Spleen (tissue), 11 donors: ENCODE measurements at regions not wholly inside any gene's neighbourhood (a gene's known extent, or its start where the extent isn't known, plus 50 kb on each side); places are given as distances from the start of the nearest gene placed in this dataset.

Experiments
- DNase-seq: peaks from one replicate; pipeline ENCODE4 v3.0.0-alpha.2; 2020
- H3K27ac ChIP-seq, 8 donors: fragments of 200-600 bp; sonication (generic) in 7 of 8; 1 replicate in 4 of 8; 2 replicates in 4 of 8; pipeline versions ENCODE4 v1.5.0 to v1.8.0; 2016 to 2021; ENCODE audit warnings: inconsistent platforms in 4 of 8, mild to moderate bottlenecking in 4 of 8, moderate library complexity in 1 of 8
- H3K27me3 ChIP-seq, 7 donors: fragments of 200-600 bp; sonication (generic) in 6 of 7; replicated peaks in 1 of 7; 1 replicate in 4 of 7; 2 replicates in 3 of 7; pipeline versions ENCODE4 v1.5.0 to v1.8.0; 2016 to 2021; ENCODE audit warnings: inconsistent platforms in 3 of 7, mild to moderate bottlenecking in 1 of 7
- H3K36me3 ChIP-seq, 6 donors: fragments of 200-600 bp; sonication (generic) in 5 of 6; 1 replicate in 4 of 6; 2 replicates in 2 of 6; pipeline versions ENCODE4 v1.5.0 to v1.8.0; 2016 to 2021; ENCODE audit warnings: inconsistent platforms in 2 of 6
- H3K4me1 ChIP-seq, 6 donors: fragments of 200-600 bp; sonication (generic) in 5 of 6; 1 replicate in 3 of 6; 2 replicates in 3 of 6; pipeline versions ENCODE4 v1.5.0 to v1.8.0; 2016 to 2021; ENCODE audit warnings: inconsistent platforms in 3 of 6
- H3K4me3 ChIP-seq, 8 donors: fragments of 200-600 bp; sonication (generic) in 7 of 8; 1 replicate in 4 of 8; 2 replicates in 4 of 8; pipeline versions ENCODE4 v1.5.0 to v1.8.0; 2016 to 2021; ENCODE audit warnings: inconsistent platforms in 4 of 8, mild to moderate bottlenecking in 4 of 8, moderate library complexity in 2 of 8
- H3K9me3 ChIP-seq, 8 donors: fragments of 200-600 bp; sonication (generic) in 7 of 8; 1 replicate in 4 of 8; 2 replicates in 4 of 8; pipeline versions ENCODE4 v1.5.0 to v1.8.0; 2016 to 2021; ENCODE audit warnings: inconsistent platforms in 4 of 8
- POLR2A ChIP-seq, 3 donors: fragments of 450-650 bp; IDR thresholded peaks; one replicate each; pipeline ENCODE4 v1.5.1; 2017; ENCODE audit warnings: antibody characterized with exemption in 3 of 3, mild to moderate bottlenecking in 1 of 3
- POLR2AphosphoS5 ChIP-seq, 3 donors: sonication (generic); formaldehyde crosslinking; IDR thresholded peaks; one replicate each; pipeline ENCODE4 v1.5.1; 2017; ENCODE audit warnings: antibody characterized with exemption in 3 of 3
- WGBS, 5 donors: extraction: QIAGEN DNeasy Blood & Tissue Kit in 3 of 5; methylation state at CpG; one replicate each; pipeline versions ENCODE4 v1.1.5 to v1.1.7; 2013 to 2018; 5-methylcytosine and 5-hydroxymethylcytosine counted together
- intact Hi-C: fragments of 100-400 bp; cut with DNase I; formaldehyde crosslinking; loops from one replicate; pipeline ENCODE4 v1.15.0; 2023; ENCODE audit warnings: low total_unique reads
- TF ChIP-seq, protein P1 (sequence below), 11 experiments: fragments of 200-600 bp in 7 of 11; fragments of 450-650 bp in 4 of 11; sonication (generic) in 4 of 11; IDR thresholded peaks in 8 of 11; conservative IDR thresholded peaks in 3 of 11; 1 replicate in 7 of 11; 2 replicates in 4 of 11; pipeline versions ENCODE4 v1.4.0 to v1.8.0; 2016 to 2021; ENCODE audit warnings: antibody characterized with exemption in 11 of 11, inconsistent platforms in 4 of 11, mild to moderate bottlenecking in 1 of 11
- donor health status: healthy with polysubstance abuse.
- donor health status: DM: no; HTN: no; CAD: no; lungs with moderate emphysema.
- donor health status: DM: no; HTN: no; CAD: no.
- donor health status: Bipolar disorder and iron deficiency.
- donor health status: healthy.
- donor health status: DM: no; HTN: no; CAD: no.
- donor health status: DM: yes; HTN: yes; CAD: no.

DNA sequence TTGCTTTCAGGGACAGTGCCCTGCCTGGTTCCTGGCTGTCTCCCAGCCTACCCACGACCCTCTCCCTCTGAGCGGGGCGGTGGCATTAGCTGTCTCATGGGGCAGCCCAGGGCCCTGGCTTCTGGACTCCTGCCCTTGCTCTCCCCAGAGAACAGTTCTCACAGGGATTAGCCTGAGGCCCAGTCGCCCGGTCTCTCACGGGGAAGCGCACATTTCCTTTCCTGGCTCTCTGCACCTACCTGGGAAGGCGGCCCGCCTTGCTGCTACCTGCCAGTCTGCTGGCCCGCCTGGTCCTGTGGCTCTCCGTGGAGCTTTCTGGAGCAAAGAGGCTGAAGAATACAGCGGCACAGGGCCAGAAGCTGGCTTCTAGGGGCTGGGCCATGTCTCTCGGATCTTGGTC lies 128.4 kb downstream of the FHDC1 start:
- no peak overlapping the region for H3K4me3 ChIP-seq
- H3K27me3 ChIP-seq = no peaks in the 10 kb centered on the region
- intact Hi-C loops = no loop called here
- H3K36me3 ChIP-seq = no peaks in the 10 kb centered on the region
- no peak for TF ChIP-seq POLR2AphosphoS5 (IDR thresholded peaks at IDR 0.05)
- no peak for TF ChIP-seq POLR2A (IDR thresholded peaks at IDR 0.05)
- TF ChIP-seq, protein P1, sequence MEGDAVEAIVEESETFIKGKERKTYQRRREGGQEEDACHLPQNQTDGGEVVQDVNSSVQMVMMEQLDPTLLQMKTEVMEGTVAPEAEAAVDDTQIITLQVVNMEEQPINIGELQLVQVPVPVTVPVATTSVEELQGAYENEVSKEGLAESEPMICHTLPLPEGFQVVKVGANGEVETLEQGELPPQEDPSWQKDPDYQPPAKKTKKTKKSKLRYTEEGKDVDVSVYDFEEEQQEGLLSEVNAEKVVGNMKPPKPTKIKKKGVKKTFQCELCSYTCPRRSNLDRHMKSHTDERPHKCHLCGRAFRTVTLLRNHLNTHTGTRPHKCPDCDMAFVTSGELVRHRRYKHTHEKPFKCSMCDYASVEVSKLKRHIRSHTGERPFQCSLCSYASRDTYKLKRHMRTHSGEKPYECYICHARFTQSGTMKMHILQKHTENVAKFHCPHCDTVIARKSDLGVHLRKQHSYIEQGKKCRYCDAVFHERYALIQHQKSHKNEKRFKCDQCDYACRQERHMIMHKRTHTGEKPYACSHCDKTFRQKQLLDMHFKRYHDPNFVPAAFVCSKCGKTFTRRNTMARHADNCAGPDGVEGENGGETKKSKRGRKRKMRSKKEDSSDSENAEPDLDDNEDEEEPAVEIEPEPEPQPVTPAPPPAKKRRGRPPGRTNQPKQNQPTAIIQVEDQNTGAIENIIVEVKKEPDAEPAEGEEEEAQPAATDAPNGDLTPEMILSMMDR (IDR thresholded peaks at IDR 0.05 in 8 of 11, conservative IDR thresholded peaks at IDR 0.05 in 3 of 11) = no peak
- H3K27ac ChIP-seq = no peak overlapping the region
- H3K4me1 ChIP-seq = no peaks in the 10 kb centered on the region
- no peaks in the 10 kb centered on the region for H3K9me3 ChIP-seq
- WGBS, 5 donors = 60 to 96% (median 92%) methylated on average over 2 to 13 of the region's 13 CpGs
- no peak for DNase-seq

DNA sequence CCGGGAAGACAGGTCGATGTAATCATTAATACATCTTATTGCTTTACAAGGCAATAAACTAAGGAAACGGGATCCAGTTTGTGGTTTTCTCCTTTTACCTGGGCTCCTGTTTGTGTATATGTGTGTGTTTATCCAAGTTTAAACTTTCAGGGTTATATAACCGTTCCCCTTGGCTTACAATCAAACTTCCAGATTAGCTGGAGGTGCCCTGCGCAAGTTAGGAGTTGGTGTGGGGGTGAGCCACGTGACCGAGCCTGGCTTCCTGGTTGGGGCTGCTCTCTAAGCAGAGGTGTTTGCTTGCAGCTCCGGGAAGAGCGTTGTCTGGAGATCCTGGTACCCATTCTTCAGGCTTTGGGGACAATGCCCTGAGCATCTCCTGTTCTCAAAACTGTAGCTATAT lies 129.2 kb downstream of the FHDC1 start:
- DNase-seq = no peak
- intact Hi-C loops = no loop called here
- no peaks in the 10 kb centered on the region for H3K36me3 ChIP-seq
- H3K27ac ChIP-seq = no peak overlapping the region
- H3K4me1 ChIP-seq = no peaks in the 10 kb centered on the region
- TF ChIP-seq POLR2AphosphoS5 (IDR thresholded peaks at IDR 0.05) (no peak), POLR2A (IDR thresholded peaks at IDR 0.05) (no peak)
- TF ChIP-seq, protein P1 (IDR thresholded peaks at IDR 0.05 in 8 of 11, conservative IDR thresholded peaks at IDR 0.05 in 3 of 11) = no peak
- no peaks in the 10 kb centered on the region for H3K27me3 ChIP-seq
- H3K4me3 ChIP-seq = no peak overlapping the region
- WGBS, 5 donors = 78 to 89% (median 83%) methylated on average over 6 to 9 of the region's 9 CpGs
- H3K9me3 ChIP-seq = no peaks in the 10 kb centered on the region

DNA sequence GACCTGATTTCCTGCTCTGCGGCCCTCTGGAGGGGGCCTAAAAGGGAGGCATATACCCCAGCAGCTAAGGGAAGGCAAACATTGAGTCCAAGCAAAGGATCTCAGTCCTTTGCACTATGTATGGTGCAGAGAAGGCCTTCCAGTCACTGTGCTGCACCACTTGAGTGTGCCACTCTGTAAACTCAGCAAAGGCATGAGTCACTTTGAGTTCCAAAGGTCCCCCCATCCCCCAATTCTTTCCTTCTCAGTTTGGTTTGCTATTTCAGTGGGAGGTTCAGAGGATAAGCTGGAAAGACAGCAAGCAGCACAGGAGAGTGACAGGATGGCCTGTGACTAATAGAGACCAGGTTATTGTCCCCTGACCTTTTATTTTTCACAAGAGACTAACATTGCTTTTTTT lies 131.3 kb downstream of the FHDC1 start:
- Histone ChIP-seq H3K9me3 (peaks cover 0 to 3% (median 0%) of the 10 kb centered on the region in 8 donors), H3K4me1 (no peaks in the 10 kb centered on the region), H3K4me3 (no peak overlapping the region), H3K27ac (no peak overlapping the region), H3K27me3 (no peaks in the 10 kb centered on the region), H3K36me3 (no peaks in the 10 kb centered on the region)
- no peak for TF ChIP-seq POLR2AphosphoS5 (IDR thresholded peaks at IDR 0.05)
- TF ChIP-seq, protein P1 (IDR thresholded peaks at IDR 0.05 in 8 of 11, conservative IDR thresholded peaks at IDR 0.05 in 3 of 11) = no peak
- TF ChIP-seq POLR2A (IDR thresholded peaks at IDR 0.05) = no peak
- DNase-seq = no peak
- intact Hi-C loops = no loop called here
- WGBS, 5 donors = 43 to 83% (median 58%) methylated on average over 1 of the region's 1 CpG

DNA sequence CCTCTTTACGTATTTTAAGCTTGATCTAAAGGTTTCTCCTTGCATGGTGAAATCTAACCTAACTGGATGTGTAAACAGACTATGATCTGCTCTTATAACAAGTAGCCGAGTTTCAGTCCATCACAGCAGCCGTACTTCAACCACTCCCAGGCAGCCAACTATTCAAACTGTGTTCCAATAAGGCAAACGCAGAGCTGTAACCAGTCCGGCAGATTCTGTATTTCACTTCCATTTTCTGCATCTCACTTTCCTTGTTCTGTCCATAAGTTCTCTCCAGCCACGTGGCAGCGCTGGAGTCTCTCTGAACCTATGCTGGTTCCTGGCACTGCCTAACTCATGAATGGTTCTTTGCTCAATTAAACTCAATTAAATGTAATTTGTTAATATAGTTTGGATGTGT lies 132.6 kb downstream of the FHDC1 start:
- WGBS, 5 donors = 94 to 97% (median 96%) methylated on average over 7 of the region's 7 CpGs
- DNase-seq = no peak
- TF ChIP-seq POLR2AphosphoS5 (IDR thresholded peaks at IDR 0.05) = no peak
- TF ChIP-seq, protein P1 (IDR thresholded peaks at IDR 0.05 in 8 of 11, conservative IDR thresholded peaks at IDR 0.05 in 3 of 11) = no peak
- no peak for TF ChIP-seq POLR2A (IDR thresholded peaks at IDR 0.05)
- Histone ChIP-seq H3K36me3 (no peaks in the 10 kb centered on the region), H3K9me3 (peaks cover 0 to 3% (median 0%) of the 10 kb centered on the region in 8 donors), H3K27ac (no peak overlapping the region), H3K27me3 (no peaks in the 10 kb centered on the region), H3K4me1 (no peaks in the 10 kb centered on the region), H3K4me3 (no peak overlapping the region)
- intact Hi-C loops = no loop called here
